Endothelial cell of umbilical vein (primary cell): ENCODE measurements at regions not wholly inside any gene's neighbourhood (a gene's known extent, or its start where the extent isn't known, plus 50 kb on each side); places are given as distances from the start of the nearest gene placed in this dataset.

Experiments
- BruUV-seq: library from RNA; stranded (reverse); fragments of 400-500 nt; replicated peaks from 2 replicates; lab custom pipeline; 2021; lab: Mats Ljungman, UMichigan
- CTCF ChIA-PET: fragments of 300-600, 350-600 bp; sonication (Branson Sonifier 250); formaldehyde crosslinking; loops from one replicate; lab custom pipeline; 2021; ENCODE audit warnings: antibody characterized with exemption, inconsistent platforms; lab: Charles Lee
- POLR2A ChIA-PET: fragments of 300-600, 350-600 bp; sonication (Branson Sonifier 250); formaldehyde crosslinking; loops from one replicate; lab custom pipeline; 2021; ENCODE audit warnings: antibody characterized with exemption, inconsistent platforms; lab: Charles Lee
- DNase-seq: peaks from one replicate; pipeline ENCODE4 v3.0.0-alpha.2; 2011; ENCODE audit warnings: low read depth, low spot score
- FAIRE-seq: peaks from 2 replicates; lab custom pipeline; 2011; peaks lifted over from hg19 to GRCh38; lab: Jason Lieb, UNC
- H2AFZ ChIP-seq: 2 replicates; pipeline ENCODE4 v1.6.0; 2012; ENCODE audit warnings: low read depth, low read length, control low read depth, inconsistent platforms
- H3K27ac ChIP-seq: 2 replicates; pipeline ENCODE4 v1.5.1; 2011; ENCODE audit warnings: low read depth, mild to moderate bottlenecking, control low read depth, low read length, moderate library complexity; ENCODE audit not compliant: insufficient read depth
- H3K27me3 ChIP-seq, 2 experiments: 2 replicates each; pipeline versions ENCODE4 v1.6.0 to v1.6.1; 2011; ENCODE audit warnings: low read length in 2 of 2, mixed read lengths in 1 of 2; ENCODE audit not compliant: control insufficient read depth in 2 of 2, insufficient read depth in 2 of 2
- H3K36me3 ChIP-seq, 2 experiments: 2 replicates in 1 of 2; 3 replicates in 1 of 2; pipeline ENCODE4 v1.5.1; 2011; ENCODE audit warnings: low read length in 2 of 2, mild to moderate bottlenecking in 1 of 2, moderate library complexity in 1 of 2; ENCODE audit not compliant: control insufficient read depth in 2 of 2, insufficient read depth in 2 of 2; ENCODE audit errors: extremely low read depth in 1 of 2
- H3K4me1 ChIP-seq: 3 replicates; pipeline ENCODE4 v1.5.1; 2011; ENCODE audit warnings: mild to moderate bottlenecking, low read length; ENCODE audit not compliant: control insufficient read depth, insufficient read depth; ENCODE audit errors: extremely low read depth
- H3K4me2 ChIP-seq: 2 replicates; pipeline ENCODE4 v1.6.1; 2011; ENCODE audit warnings: low read length, control low read depth, mixed read lengths; ENCODE audit not compliant: insufficient read depth
- H3K4me3 ChIP-seq, 3 experiments: fragments of 200-600 bp in 1 of 3; sonication (generic), shearing (Covaris generic) in 1 of 3; replicated peaks in 1 of 3; 2 replicates each; pipeline ENCODE4 v1.5.1; 2011 to 2016; ENCODE audit warnings: control low read depth in 3 of 3, low read length in 3 of 3, mild to moderate bottlenecking in 2 of 3, inconsistent platforms in 1 of 3, low read depth in 1 of 3, moderate library complexity in 1 of 3; ENCODE audit not compliant: insufficient read depth in 1 of 3
- H3K79me2 ChIP-seq: 2 replicates; pipeline ENCODE4 v1.6.0; 2012; ENCODE audit warnings: low read length, inconsistent platforms; ENCODE audit not compliant: control insufficient read depth, insufficient read depth
- H3K9ac ChIP-seq: replicated peaks from 2 replicates; pipeline ENCODE3; 2011; ENCODE audit warnings: low read length, control low read depth; ENCODE audit not compliant: insufficient read depth; ENCODE audit errors: extremely low read depth
- H3K9me1 ChIP-seq: replicated peaks from 3 replicates; pipeline ENCODE4 v1.6.0; 2011; ENCODE audit warnings: mild to moderate bottlenecking, low read length; ENCODE audit not compliant: control insufficient read depth, insufficient read depth; ENCODE audit errors: extremely low read depth
- H3K9me3 ChIP-seq: replicated peaks from 2 replicates; pipeline ENCODE4 v1.5.1; 2012; ENCODE audit warnings: low read length, inconsistent platforms; ENCODE audit not compliant: control insufficient read depth, insufficient read depth
- H4K20me1 ChIP-seq: replicated peaks from 2 replicates; pipeline ENCODE3; 2011; ENCODE audit warnings: mild to moderate bottlenecking, low read length; ENCODE audit not compliant: control insufficient read depth, insufficient read depth; ENCODE audit errors: extremely low read depth
- CTCF ChIP-seq, 2 donors: IDR thresholded peaks; 1 replicate in 1 of 2; 2 replicates in 1 of 2; pipeline ENCODE4 v1.5.1; 2011; ENCODE audit warnings: low read length in 2 of 2, mild to moderate bottlenecking in 2 of 2, moderate library complexity in 2 of 2, control low read depth in 1 of 2, inconsistent platforms in 1 of 2, low read depth in 1 of 2; ENCODE audit not compliant: insufficient read depth in 1 of 2; ENCODE audit errors: extremely low read depth in 1 of 2
- EZH2 ChIP-seq: IDR thresholded peaks from 2 replicates; pipeline ENCODE4 v1.6.1; 2012; ENCODE audit warnings: borderline replicate concordance, low read depth, mild to moderate bottlenecking, moderate library complexity, low read length, inconsistent platforms; ENCODE audit not compliant: severe bottlenecking
- FOS ChIP-seq: IDR thresholded peaks from 2 replicates; pipeline ENCODE4 v1.6.1; 2011; ENCODE audit warnings: mild to moderate bottlenecking, low read length, moderate library complexity, borderline replicate concordance; ENCODE audit not compliant: insufficient read depth
- GATA2 ChIP-seq: IDR thresholded peaks from 2 replicates; pipeline ENCODE4 v1.7.0; 2011; ENCODE audit warnings: low read depth, mild to moderate bottlenecking, moderate library complexity, mixed read lengths, low read length; ENCODE audit not compliant: insufficient read length, insufficient read depth
- JUN ChIP-seq: IDR thresholded peaks from 2 replicates; pipeline ENCODE4 v1.6.1; 2011; ENCODE audit warnings: borderline replicate concordance, low read depth; ENCODE audit not compliant: insufficient read length, insufficient read depth
- MAX ChIP-seq: IDR thresholded peaks from 2 replicates; pipeline ENCODE4 v1.6.1; 2011; ENCODE audit not compliant: insufficient read depth, insufficient read length
- MYC ChIP-seq: IDR thresholded peaks from one replicate; pipeline ENCODE4 v1.6.1; 2011; ENCODE audit warnings: mild to moderate bottlenecking, low read depth, low read length
- POLR2A ChIP-seq: IDR thresholded peaks from 2 replicates; pipeline ENCODE4 v1.6.1; 2012; ENCODE audit warnings: low read depth, mild to moderate bottlenecking, control low read depth, low read length
- POLR2AphosphoS5 ChIP-seq: IDR thresholded peaks from 2 replicates; pipeline ENCODE4 v1.6.1; 2012; ENCODE audit warnings: low read depth, mild to moderate bottlenecking, control low read depth, low read length, moderate library complexity; ENCODE audit not compliant: insufficient read depth
- dilution Hi-C: fragments of 300-500 bp; cut with MboI; formaldehyde crosslinking; loops from one replicate; pipeline ENCODE4 v1.15.0; 2019; ENCODE audit warnings: low sequenced_read_pairs; ENCODE audit not compliant: extremely low pct_ligation_motif_present
- intact Hi-C: fragments of 100-400 bp; cut with micrococcal nuclease; formaldehyde crosslinking; loops from one replicate; pipeline ENCODE4 v1.10.0; 2022

- H4K20me1 ChIP-seq: no peaks in the 10 kb centered on the region
- intact Hi-C loops (no loop called here), dilution Hi-C loops (no loop called here)
- no peaks in the 10 kb centered on the region for H3K9me3 ChIP-seq
- H3K36me3 ChIP-seq: no peaks in the 10 kb centered on the region
- no peaks in the 10 kb centered on the region for H3K79me2 ChIP-seq
- H3K9me1 ChIP-seq: no peaks in the 10 kb centered on the region
- TF ChIP-seq MYC: no peak
- no peak for TF ChIP-seq FOS
- TF ChIP-seq MAX: no peak
- TF ChIP-seq POLR2AphosphoS5: no peak
- TF ChIP-seq GATA2: no peak
- TF ChIP-seq POLR2A: no peak
- TF ChIP-seq EZH2: no peak
- TF ChIP-seq JUN: no peak
- no peak overlapping the region for H3K4me2 ChIP-seq
- no peaks in the 10 kb centered on the region for H3K4me1 ChIP-seq
- no peaks in the 10 kb centered on the region for H3K27me3 ChIP-seq
- H3K4me3 ChIP-seq: no peak overlapping the region
- no TSS peak for BruUV-seq
- FAIRE-seq: no peak
- no peak overlapping the region for H3K9ac ChIP-seq
- no peak overlapping the region for H3K27ac ChIP-seq
- H2AFZ ChIP-seq: no peak overlapping the region
- no peak for DNase-seq
- ChIA-PET CTCF (no interaction called here), POLR2A (no interaction called here)
These were observed 274.2 kb upstream of the MYOCD start for GRCh38 chr17:12391468-12391867.

- no peak overlapping the region for H3K9ac ChIP-seq
- no peaks in the 10 kb centered on the region for H3K9me1 ChIP-seq
- POLR2A ChIA-PET: no interaction called here
- H3K27me3 ChIP-seq: no peaks in the 10 kb centered on the region
- CTCF ChIA-PET: no interaction called here
- no peaks in the 10 kb centered on the region for H4K20me1 ChIP-seq
- no peak overlapping the region for H2AFZ ChIP-seq
- H3K36me3 ChIP-seq: no peaks in the 10 kb centered on the region
- no peaks in the 10 kb centered on the region for H3K9me3 ChIP-seq
- TF ChIP-seq GATA2 (no peak), EZH2 (no peak), JUN (no peak), MYC (no peak), POLR2AphosphoS5 (no peak), CTCF (IDR thresholded peaks at IDR 0.05; ENCODE audit: extremely low read depth in 1 of 2, insufficient read depth in 1 of 2, low read depth in 1 of 2, low read length in 2 of 2) (peak in 1 of 2 donors; percentile 11), FOS (no peak), MAX (no peak)
- H3K4me3 ChIP-seq: no peak overlapping the region
- DNase-seq: no peak
- dilution Hi-C loops (no loop called here), intact Hi-C loops (loop anchor here (1.0 kb wide), 1 partner anchor 271 kb away; no protein-coding TSS in a partner anchor)
- no peak overlapping the region for H3K27ac ChIP-seq
- no TSS peak for BruUV-seq
- H3K4me2 ChIP-seq: no peak overlapping the region
- no peaks in the 10 kb centered on the region for H3K4me1 ChIP-seq
- no peaks in the 10 kb centered on the region for H3K79me2 ChIP-seq
- no peak for FAIRE-seq
These were observed 269.8 kb upstream of the MYOCD start for GRCh38 chr17:12395733-12396354.
